Keratinocyte (primary cell): ENCODE measurements at regions not wholly inside any gene's neighbourhood (a gene's known extent, or its start where the extent isn't known, plus 50 kb on each side); places are given as distances from the start of the nearest gene placed in this dataset.

ENCODE experiments used
- CTCF ChIP-seq, 3 experiments: IDR thresholded peaks in 1 of 3; conservative IDR thresholded peaks in 1 of 3; optimal IDR thresholded peaks in 1 of 3; 2 replicates in 2 of 3; 3 replicates in 1 of 3; pipeline versions ENCODE3 to v1.5.1; 2011; ENCODE audit warnings: low read length in 3 of 3, mild to moderate bottlenecking in 3 of 3, moderate library complexity in 2 of 3, control low read depth in 1 of 3, inconsistent platforms in 1 of 3; ENCODE audit not compliant: insufficient read depth in 2 of 3; ENCODE audit errors: extremely low read depth in 1 of 3
- EZH2 ChIP-seq: IDR thresholded peaks from one replicate; pipeline ENCODE4 v1.6.1; 2012; ENCODE audit warnings: inconsistent platforms, mild to moderate bottlenecking, low read length, moderate library complexity

- no peak for TF ChIP-seq CTCF (optimal IDR thresholded peaks at IDR 0.05 in 1 of 3, IDR thresholded peaks at IDR 0.05 in 1 of 3, conservative IDR thresholded peaks at IDR 0.05 in 1 of 3; ENCODE audit: extremely low read depth in 1 of 3, insufficient read depth in 2 of 3, low read length in 3 of 3)
- no peak for TF ChIP-seq EZH2
These were observed 228.2 kb downstream of the BCL11B start for GRCh38 chr14:99043756-99044155.
